ENCODE measurements at regions not wholly inside any gene's neighbourhood (a gene's known extent, or its start where the extent isn't known, plus 50 kb on each side); places are given as distances from the start of the nearest gene placed in this dataset.

DNA sequence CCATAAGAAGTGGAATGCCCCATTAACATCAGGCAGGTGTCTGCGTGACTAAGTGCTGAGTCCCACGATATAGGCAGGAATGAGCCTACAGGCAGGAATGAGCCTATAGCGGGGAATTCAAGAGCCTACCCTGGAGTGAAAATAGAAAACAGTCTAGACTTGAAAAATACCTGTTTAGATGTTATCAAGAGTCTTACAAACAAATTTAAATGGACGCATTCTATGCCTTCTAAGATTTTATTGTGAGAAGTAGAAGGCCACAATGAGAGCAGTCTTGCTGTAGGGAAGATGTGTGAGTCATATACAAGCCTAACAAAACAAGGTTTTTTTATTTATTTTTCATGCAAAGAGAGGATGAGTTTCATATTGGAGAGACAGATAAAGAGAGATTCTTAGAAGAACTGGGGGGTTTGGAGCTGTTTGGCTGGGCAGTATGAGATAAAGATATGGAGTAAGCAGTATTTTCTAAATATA is 200.8 kb upstream of the ZC3H12C start:
- no peaks in the 10 kb centered on the region for H3K4me1 ChIP-seq (ENCODE audit: control insufficient read depth, insufficient read depth, low read length)
- no peaks in the 10 kb centered on the region for H3K27me3 ChIP-seq (ENCODE audit: control insufficient read depth, insufficient read depth, low read length)
- H3K9ac ChIP-seq (ENCODE audit: low read depth, low read length) = no peak overlapping the region
- H3K36me3 ChIP-seq (ENCODE audit: control insufficient read depth, insufficient read depth, low read length) = no peaks in the 10 kb centered on the region
- no peaks in the 10 kb centered on the region for H3K9me3 ChIP-seq (ENCODE audit: control insufficient read depth, insufficient read depth, low read length)
- no peak overlapping the region for H3K4me3 ChIP-seq (ENCODE audit: low read depth, low read length)
- H3K27ac ChIP-seq (ENCODE audit: low read depth, low read length) = no peak overlapping the region

GRCh38 chr11:109894242-109894641 is 198.9 kb upstream of the ZC3H12C start:
- Histone ChIP-seq H3K27ac (ENCODE audit: low read depth, low read length) (no peak overlapping the region), H3K4me1 (ENCODE audit: control insufficient read depth, insufficient read depth, low read length) (no peaks in the 10 kb centered on the region), H3K27me3 (ENCODE audit: control insufficient read depth, insufficient read depth, low read length) (no peaks in the 10 kb centered on the region), H3K4me3 (ENCODE audit: low read depth, low read length) (no peak overlapping the region), H3K36me3 (ENCODE audit: control insufficient read depth, insufficient read depth, low read length) (no peaks in the 10 kb centered on the region), H3K9me3 (ENCODE audit: control insufficient read depth, insufficient read depth, low read length) (no peaks in the 10 kb centered on the region), H3K9ac (ENCODE audit: low read depth, low read length) (no peak overlapping the region)

- Histone ChIP-seq H3K36me3 (ENCODE audit: control insufficient read depth, insufficient read depth, low read length) (no peaks in the 10 kb centered on the region), H3K4me1 (ENCODE audit: control insufficient read depth, insufficient read depth, low read length) (no peaks in the 10 kb centered on the region), H3K9ac (ENCODE audit: low read depth, low read length) (no peak overlapping the region), H3K27me3 (ENCODE audit: control insufficient read depth, insufficient read depth, low read length) (no peaks in the 10 kb centered on the region), H3K9me3 (ENCODE audit: control insufficient read depth, insufficient read depth, low read length) (no peaks in the 10 kb centered on the region), H3K4me3 (ENCODE audit: low read depth, low read length) (no peak overlapping the region), H3K27ac (ENCODE audit: low read depth, low read length) (no peak overlapping the region)
These were observed 194.6 kb upstream of the ZC3H12C start for GRCh38 chr11:109898592-109898991.

GRCh38 chr11:109902764-109903433 is 190.3 kb upstream of the ZC3H12C start:
- Histone ChIP-seq H3K4me3 (ENCODE audit: low read depth, low read length) (no peak overlapping the region), H3K27ac (ENCODE audit: low read depth, low read length) (no peak overlapping the region), H3K27me3 (ENCODE audit: control insufficient read depth, insufficient read depth, low read length) (no peaks in the 10 kb centered on the region), H3K36me3 (ENCODE audit: control insufficient read depth, insufficient read depth, low read length) (no peaks in the 10 kb centered on the region), H3K9ac (ENCODE audit: low read depth, low read length) (no peak overlapping the region), H3K4me1 (ENCODE audit: control insufficient read depth, insufficient read depth, low read length) (no peaks in the 10 kb centered on the region), H3K9me3 (ENCODE audit: control insufficient read depth, insufficient read depth, low read length) (no peaks in the 10 kb centered on the region)

DNA sequence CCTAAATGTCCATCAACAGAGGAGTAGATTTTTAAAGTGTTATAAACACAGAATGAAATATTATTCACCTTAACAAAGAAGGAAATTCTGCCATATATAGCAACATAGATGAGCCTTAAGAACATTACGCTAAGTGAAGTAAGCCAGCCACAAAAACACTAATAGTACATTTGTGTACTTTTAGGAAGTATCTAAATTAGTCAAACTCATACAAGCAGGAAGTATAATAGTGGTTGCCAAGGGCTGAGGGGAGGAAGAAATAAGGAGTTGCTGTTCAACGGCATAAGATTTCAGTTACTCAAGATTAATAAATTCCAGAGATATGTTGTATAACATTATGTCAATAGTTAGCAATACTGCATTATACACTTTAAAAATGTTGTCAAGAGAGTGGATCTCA is 181.7 kb upstream of the ZC3H12C start:
- no peaks in the 10 kb centered on the region for H3K9me3 ChIP-seq (ENCODE audit: control insufficient read depth, insufficient read depth, low read length)
- no peak overlapping the region for H3K27ac ChIP-seq (ENCODE audit: low read depth, low read length)
- H3K36me3 ChIP-seq (ENCODE audit: control insufficient read depth, insufficient read depth, low read length) = no peaks in the 10 kb centered on the region
- H3K4me3 ChIP-seq (ENCODE audit: low read depth, low read length) = no peak overlapping the region
- 0 out of 2 replicates have a peak, but pooled peaks cover 6% of the 10 kb centered on the region for H3K4me1 ChIP-seq (ENCODE audit: control insufficient read depth, insufficient read depth, low read length)
- H3K27me3 ChIP-seq (ENCODE audit: control insufficient read depth, insufficient read depth, low read length) = no peaks in the 10 kb centered on the region
- no peak overlapping the region for H3K9ac ChIP-seq (ENCODE audit: low read depth, low read length)

GRCh38 chr11:109914038-109914437 is 179.2 kb upstream of the ZC3H12C start:
- H3K27ac ChIP-seq (ENCODE audit: low read depth, low read length) = no peak overlapping the region
- H3K4me1 ChIP-seq (ENCODE audit: control insufficient read depth, insufficient read depth, low read length) = 0 out of 2 replicates have a peak, but pooled peaks cover 6% of the 10 kb centered on the region
- no peaks in the 10 kb centered on the region for H3K36me3 ChIP-seq (ENCODE audit: control insufficient read depth, insufficient read depth, low read length)
- H3K9me3 ChIP-seq (ENCODE audit: control insufficient read depth, insufficient read depth, low read length) = no peaks in the 10 kb centered on the region
- no peaks in the 10 kb centered on the region for H3K27me3 ChIP-seq (ENCODE audit: control insufficient read depth, insufficient read depth, low read length)
- no peak overlapping the region for H3K9ac ChIP-seq (ENCODE audit: low read depth, low read length)
- H3K4me3 ChIP-seq (ENCODE audit: low read depth, low read length) = no peak overlapping the region

DNA sequence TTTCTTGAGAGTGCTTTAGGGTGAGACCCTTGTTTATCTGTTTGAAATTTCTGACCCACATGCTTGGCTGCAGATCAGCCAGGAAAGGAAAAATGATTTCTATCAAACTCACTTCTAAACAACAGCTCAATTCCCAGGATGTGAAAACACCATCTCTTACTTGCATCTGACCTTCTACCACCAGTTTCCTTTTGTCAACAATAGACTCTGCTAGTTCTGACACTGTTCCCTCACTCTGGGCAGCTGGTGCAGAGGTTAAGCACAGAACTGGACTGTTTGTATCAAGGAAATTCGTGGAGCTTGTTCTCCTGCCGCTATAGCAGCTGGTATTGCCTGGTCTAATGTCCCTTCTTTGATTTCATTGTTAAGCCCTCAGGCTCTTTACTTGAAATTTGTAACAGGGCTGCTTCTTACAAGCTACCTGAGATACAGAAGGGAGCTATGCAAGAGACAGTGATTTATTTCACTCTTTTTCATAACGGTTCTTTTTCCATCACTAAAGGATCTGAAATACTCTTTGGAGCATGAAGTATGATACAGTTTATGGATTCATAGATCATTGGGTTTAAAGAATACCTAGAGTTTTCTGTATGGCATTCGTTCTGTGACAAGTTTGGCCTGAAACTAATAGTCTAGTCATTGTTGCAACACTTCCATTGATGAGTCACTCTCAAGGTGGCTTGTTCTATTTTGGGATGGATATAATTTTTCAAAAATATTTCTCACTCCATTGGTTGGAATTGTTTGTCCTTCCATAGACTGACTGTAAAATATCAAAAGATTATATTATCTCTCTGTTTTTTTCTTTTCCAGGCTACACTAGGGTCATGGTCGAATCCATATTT is 178.2 kb upstream of the ZC3H12C start:
- 0 out of 2 replicates have a peak, but pooled peaks cover 6% of the 10 kb centered on the region for H3K4me1 ChIP-seq (ENCODE audit: control insufficient read depth, insufficient read depth, low read length)
- H3K27ac ChIP-seq (ENCODE audit: low read depth, low read length) = no peak overlapping the region
- H3K4me3 ChIP-seq (ENCODE audit: low read depth, low read length) = no peak overlapping the region
- no peaks in the 10 kb centered on the region for H3K36me3 ChIP-seq (ENCODE audit: control insufficient read depth, insufficient read depth, low read length)
- no peak overlapping the region for H3K9ac ChIP-seq (ENCODE audit: low read depth, low read length)
- H3K27me3 ChIP-seq (ENCODE audit: control insufficient read depth, insufficient read depth, low read length) = no peaks in the 10 kb centered on the region
- H3K9me3 ChIP-seq (ENCODE audit: control insufficient read depth, insufficient read depth, low read length) = no peaks in the 10 kb centered on the region

GRCh38 chr11:109926941-109927340 is 166.3 kb upstream of the ZC3H12C start:
- H3K27me3 ChIP-seq (ENCODE audit: control insufficient read depth, insufficient read depth, low read length) = no peaks in the 10 kb centered on the region
- no peak overlapping the region for H3K9ac ChIP-seq (ENCODE audit: low read depth, low read length)
- H3K4me1 ChIP-seq (ENCODE audit: control insufficient read depth, insufficient read depth, low read length) = peaks cover 6% of the 10 kb centered on the region; the same call in 1 of the 2 replicates
- no peaks in the 10 kb centered on the region for H3K9me3 ChIP-seq (ENCODE audit: control insufficient read depth, insufficient read depth, low read length)
- H3K36me3 ChIP-seq (ENCODE audit: control insufficient read depth, insufficient read depth, low read length) = no peaks in the 10 kb centered on the region
- H3K4me3 ChIP-seq (ENCODE audit: low read depth, low read length) = no peak overlapping the region
- H3K27ac ChIP-seq (ENCODE audit: low read depth, low read length) = no peak overlapping the region

DNA sequence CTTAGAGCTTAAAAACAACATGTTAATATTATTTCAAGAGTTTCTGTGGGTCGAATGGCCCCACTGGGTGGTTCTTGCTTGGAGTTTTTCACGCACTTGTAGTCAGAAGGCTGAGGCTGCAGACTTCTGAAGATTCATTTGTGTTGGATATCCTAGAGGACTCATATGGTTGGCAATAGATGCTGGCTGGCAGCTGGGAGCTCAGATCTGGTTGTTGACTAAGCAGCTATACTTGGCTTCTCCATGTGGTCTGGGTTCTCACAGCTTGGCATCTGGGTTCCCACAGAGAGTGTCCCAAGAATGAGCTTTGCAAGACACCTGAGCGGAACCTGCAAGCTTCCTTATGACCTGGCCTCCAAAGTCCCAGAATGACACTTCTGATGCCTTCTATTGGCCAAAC is 163.9 kb upstream of the ZC3H12C start:
- Histone ChIP-seq H3K27ac (ENCODE audit: low read depth, low read length) (no peak overlapping the region), H3K27me3 (ENCODE audit: control insufficient read depth, insufficient read depth, low read length) (no peaks in the 10 kb centered on the region), H3K4me1 (ENCODE audit: control insufficient read depth, insufficient read depth, low read length) (peaks cover 6% of the 10 kb centered on the region; the same call in 1 of the 2 replicates), H3K36me3 (ENCODE audit: control insufficient read depth, insufficient read depth, low read length) (no peaks in the 10 kb centered on the region), H3K9ac (ENCODE audit: low read depth, low read length) (no peak overlapping the region), H3K9me3 (ENCODE audit: control insufficient read depth, insufficient read depth, low read length) (no peaks in the 10 kb centered on the region), H3K4me3 (ENCODE audit: low read depth, low read length) (no peak overlapping the region)

DNA sequence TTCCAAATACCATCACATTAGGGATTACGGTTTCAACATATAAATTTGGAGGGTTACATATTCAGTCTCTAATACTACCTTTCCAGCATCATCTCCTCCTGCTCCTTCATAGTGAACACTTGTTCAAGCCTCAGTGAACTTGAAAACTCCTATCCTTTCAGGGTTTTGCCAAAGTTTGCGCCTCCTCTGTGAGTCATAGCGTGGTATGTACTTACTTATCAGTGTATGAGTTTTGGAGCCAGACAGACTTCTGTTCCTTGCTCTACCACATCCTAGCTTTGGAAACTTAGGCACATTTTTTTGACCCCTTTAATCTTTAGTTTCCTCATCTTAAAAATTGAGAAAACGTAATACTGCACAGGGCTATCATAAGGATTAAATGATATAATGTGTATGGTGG is 160.1 kb upstream of the ZC3H12C start:
- Histone ChIP-seq H3K9me3 (ENCODE audit: control insufficient read depth, insufficient read depth, low read length) (no peaks in the 10 kb centered on the region), H3K27ac (ENCODE audit: low read depth, low read length) (no peak overlapping the region), H3K9ac (ENCODE audit: low read depth, low read length) (no peak overlapping the region), H3K4me1 (ENCODE audit: control insufficient read depth, insufficient read depth, low read length) (peaks cover 5% of the 10 kb centered on the region; the same call in 1 of the 2 replicates), H3K27me3 (ENCODE audit: control insufficient read depth, insufficient read depth, low read length) (no peaks in the 10 kb centered on the region), H3K36me3 (ENCODE audit: control insufficient read depth, insufficient read depth, low read length) (no peaks in the 10 kb centered on the region), H3K4me3 (ENCODE audit: low read depth, low read length) (no peak overlapping the region)

DNA sequence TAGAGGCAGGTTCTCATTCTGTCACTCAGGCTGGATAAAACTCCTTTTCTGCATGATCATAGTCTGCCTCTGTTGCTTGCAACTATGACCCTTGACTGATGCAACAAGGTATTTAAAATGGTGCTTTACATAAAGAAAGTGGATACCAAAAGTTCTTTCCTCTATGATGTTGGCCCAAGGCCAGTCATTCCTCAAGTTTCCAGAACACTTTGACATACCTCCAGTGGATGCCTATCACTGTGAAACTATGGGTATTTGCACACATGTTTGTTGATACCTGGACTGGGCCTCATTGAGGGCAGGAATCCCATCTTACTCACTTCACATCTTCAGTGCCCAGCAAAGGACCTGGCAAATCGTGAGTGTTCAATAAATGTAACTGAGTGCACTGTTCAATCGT is 159.0 kb upstream of the ZC3H12C start:
- H3K4me3 ChIP-seq (ENCODE audit: low read depth, low read length) = no peak overlapping the region
- H3K27ac ChIP-seq (ENCODE audit: low read depth, low read length) = no peak overlapping the region
- no peaks in the 10 kb centered on the region for H3K9me3 ChIP-seq (ENCODE audit: control insufficient read depth, insufficient read depth, low read length)
- no peaks in the 10 kb centered on the region for H3K36me3 ChIP-seq (ENCODE audit: control insufficient read depth, insufficient read depth, low read length)
- H3K4me1 ChIP-seq (ENCODE audit: control insufficient read depth, insufficient read depth, low read length) = no peaks in the 10 kb centered on the region
- no peaks in the 10 kb centered on the region for H3K27me3 ChIP-seq (ENCODE audit: control insufficient read depth, insufficient read depth, low read length)
- H3K9ac ChIP-seq (ENCODE audit: low read depth, low read length) = no peak overlapping the region

Measured in HUES48 (cell line).